ENCODE measurements at regions not wholly inside any gene's neighbourhood (a gene's known extent, or its start where the extent isn't known, plus 50 kb on each side); places are given as distances from the start of the nearest gene placed in this dataset.

GRCh38 chr7:91557789-91558404, 293.7 kb downstream of the FZD1 start:
- no peaks in the 10 kb centered on the region for H3K79me2 ChIP-seq
- H3K9ac ChIP-seq: no peak overlapping the region
- no peak overlapping the region for H2AFZ ChIP-seq
- H3K27ac ChIP-seq: no peak overlapping the region
- H3K4me3 ChIP-seq (ENCODE audit: low read depth, low read length): no peak overlapping the region
- no peaks in the 10 kb centered on the region for H3K4me1 ChIP-seq
- H3K27me3 ChIP-seq (ENCODE audit: control insufficient read depth, insufficient read depth, low read length): no peaks in the 10 kb centered on the region
- no peaks in the 10 kb centered on the region for H3K9me3 ChIP-seq (ENCODE audit: control insufficient read depth, low read length)
- H3K4me2 ChIP-seq (ENCODE audit: low read length): no peak overlapping the region
- TF ChIP-seq CTCF (IDR thresholded peaks at IDR 0.05): no peak
- no peaks in the 10 kb centered on the region for H3K36me3 ChIP-seq (ENCODE audit: control insufficient read depth, insufficient read depth, low read length)

- no peak overlapping the region for H2AFZ ChIP-seq
- no peak for TF ChIP-seq CTCF (IDR thresholded peaks at IDR 0.05)
Observed at GRCh38 chr7:91559947-91560346, 295.7 kb downstream of the FZD1 start.

GRCh38 chr7:91564101-91564500, 299.9 kb downstream of the FZD1 start:
- H3K27ac ChIP-seq: no peak overlapping the region
- H3K4me1 ChIP-seq: no peaks in the 10 kb centered on the region
- H3K36me3 ChIP-seq (ENCODE audit: control insufficient read depth, insufficient read depth, low read length): no peaks in the 10 kb centered on the region
- H3K9me3 ChIP-seq (ENCODE audit: control insufficient read depth, low read length): no peaks in the 10 kb centered on the region
- H3K9ac ChIP-seq: no peak overlapping the region
- H2AFZ ChIP-seq: no peak overlapping the region
- H3K27me3 ChIP-seq (ENCODE audit: control insufficient read depth, insufficient read depth, low read length): no peaks in the 10 kb centered on the region
- H3K4me3 ChIP-seq (ENCODE audit: low read depth, low read length): no peak overlapping the region
- H3K79me2 ChIP-seq: no peaks in the 10 kb centered on the region
- TF ChIP-seq CTCF (IDR thresholded peaks at IDR 0.05): no peak
- no peak overlapping the region for H3K4me2 ChIP-seq (ENCODE audit: low read length)

More at GRCh38 chr7:91559947-91560346, 295.7 kb downstream of the FZD1 start:
- H3K4me3 ChIP-seq (ENCODE audit: low read depth, low read length): no peak overlapping the region
- no peak overlapping the region for H3K27ac ChIP-seq
- H3K79me2 ChIP-seq: no peaks in the 10 kb centered on the region
- no peaks in the 10 kb centered on the region for H3K9me3 ChIP-seq (ENCODE audit: control insufficient read depth, low read length)
- H3K9ac ChIP-seq: no peak overlapping the region
- no peaks in the 10 kb centered on the region for H3K4me1 ChIP-seq
- H3K36me3 ChIP-seq (ENCODE audit: control insufficient read depth, insufficient read depth, low read length): no peaks in the 10 kb centered on the region
- H3K4me2 ChIP-seq (ENCODE audit: low read length): no peak overlapping the region
- H3K27me3 ChIP-seq (ENCODE audit: control insufficient read depth, insufficient read depth, low read length): no peaks in the 10 kb centered on the region

GRCh38 chr7:91564541-91564940, 300.3 kb downstream of the FZD1 start:
- H3K36me3 ChIP-seq (ENCODE audit: control insufficient read depth, insufficient read depth, low read length): no peaks in the 10 kb centered on the region
- H3K4me3 ChIP-seq (ENCODE audit: low read depth, low read length): no peak overlapping the region
- H3K9me3 ChIP-seq (ENCODE audit: control insufficient read depth, low read length): no peaks in the 10 kb centered on the region
- H3K27me3 ChIP-seq (ENCODE audit: control insufficient read depth, insufficient read depth, low read length): no peaks in the 10 kb centered on the region
- no peaks in the 10 kb centered on the region for H3K4me1 ChIP-seq
- no peaks in the 10 kb centered on the region for H3K79me2 ChIP-seq
- H3K27ac ChIP-seq: no peak overlapping the region
- no peak overlapping the region for H3K9ac ChIP-seq
- no peak overlapping the region for H3K4me2 ChIP-seq (ENCODE audit: low read length)
- H2AFZ ChIP-seq: no peak overlapping the region
- TF ChIP-seq CTCF (IDR thresholded peaks at IDR 0.05): no peak
